Omental fat pad (tissue), 3 donors: ENCODE measurements at regions not wholly inside any gene's neighbourhood (a gene's known extent, or its start where the extent isn't known, plus 50 kb on each side); places are given as distances from the start of the nearest gene placed in this dataset.
"Not testable (repeated sequence)": the region's sequence is repeated elsewhere in the genome, so short reads cannot be mapped to it uniquely, and the experiment has no call there.

Experiments
- ATAC-seq: fragments of 150-250 bp; one replicate; pipeline ENCODE4 v1.9.1; 2016; ENCODE audit warnings: mild to moderate bottlenecking, moderate library complexity; ENCODE audit not compliant: low FRiP score
- DNase-seq: peaks from one replicate; pipeline ENCODE4 v3.0.0-alpha.2; 2019; ENCODE audit warnings: low spot score
- CTCF ChIP-seq, 3 donors: fragments of 450-650 bp; IDR thresholded peaks; one replicate each; pipeline ENCODE4 v1.5.1; 2016 to 2017; ENCODE audit warnings: antibody characterized with exemption in 3 of 3, mild to moderate bottlenecking in 3 of 3, moderate library complexity in 2 of 3

- DNase-seq (no peak), ATAC-seq (no peak)
- TF ChIP-seq CTCF (IDR thresholded peaks at IDR 0.05) = no peak
These were observed 650.1 kb upstream of the RAG2 start for GRCh38 chr11:37248145-37248544.

- DNase-seq, ATAC-seq: not testable (repeated sequence)
These were observed 648.1 kb upstream of the RAG2 start for GRCh38 chr11:37246092-37246491.

GRCh38 chr11:37230865-37231264 lies 632.8 kb upstream of the RAG2 start:
- ATAC-seq (no peak), DNase-seq (no peak)
- TF ChIP-seq CTCF (IDR thresholded peaks at IDR 0.05) = no peak

GRCh38 chr11:37223962-37224361 lies 625.9 kb upstream of the RAG2 start:
- ATAC-seq = no peak
- DNase-seq = no peak
- TF ChIP-seq CTCF (IDR thresholded peaks at IDR 0.05) = no peak

- ATAC-seq (no peak), DNase-seq (no peak)
- TF ChIP-seq CTCF (IDR thresholded peaks at IDR 0.05) = no peak
These were observed 605.0 kb upstream of the RAG2 start for GRCh38 chr11:37203006-37203405.

GRCh38 chr11:37199082-37199481 lies 601.0 kb upstream of the RAG2 start:
- DNase-seq = no peak
- ATAC-seq = no peak
- no peak for TF ChIP-seq CTCF (IDR thresholded peaks at IDR 0.05)

- no peak for TF ChIP-seq CTCF (IDR thresholded peaks at IDR 0.05)
- ATAC-seq (no peak), DNase-seq (no peak)
These were observed 586.3 kb upstream of the RAG2 start for GRCh38 chr11:37184326-37184725.

GRCh38 chr11:37182031-37182430 lies 584.0 kb upstream of the RAG2 start:
- DNase-seq = no peak
- ATAC-seq = no peak
- TF ChIP-seq CTCF (IDR thresholded peaks at IDR 0.05) = no peak
